ENCODE measurements at regions not wholly inside any gene's neighbourhood (a gene's known extent, or its start where the extent isn't known, plus 50 kb on each side); places are given as distances from the start of the nearest gene placed in this dataset.
"Not testable (repeated sequence)": the region's sequence is repeated elsewhere in the genome, so short reads cannot be mapped to it uniquely, and the experiment has no call there.

GRCh38 chr5:166192696-166193095 lies 2098.7 kb upstream of the WWC1 start:
- no peak for DNase-seq (ENCODE audit: low spot score)

GRCh38 chr5:166195981-166196380 lies 2095.5 kb upstream of the WWC1 start:
- DNase-seq (ENCODE audit: low spot score) = no peak
- intact Hi-C loops (cut with DNase I) = no loop called here

More at GRCh38 chr5:166192696-166193095, 2098.7 kb upstream of the WWC1 start:
- intact Hi-C loops (cut with DNase I) = no loop called here

- DNase-seq (ENCODE audit: low spot score) = no peak
- intact Hi-C loops (cut with DNase I) = no loop called here
Measured at GRCh38 chr5:166200532-166200931, 2090.9 kb upstream of the WWC1 start.

GRCh38 chr5:166211640-166212039 lies 2079.8 kb upstream of the WWC1 start:
- intact Hi-C loops (cut with DNase I) = no loop called here
- no peak for DNase-seq (ENCODE audit: low spot score)

- no peak for DNase-seq (ENCODE audit: low spot score)
- intact Hi-C loops (cut with DNase I) = no loop called here
Measured at GRCh38 chr5:166236327-166236726, 2055.1 kb upstream of the WWC1 start.

- intact Hi-C loops (cut with DNase I) = no loop called here
- no peak for DNase-seq (ENCODE audit: low spot score)
Measured at GRCh38 chr5:166240705-166241104, 2050.7 kb upstream of the WWC1 start.

- no peak for DNase-seq (ENCODE audit: low spot score)
- intact Hi-C loops (cut with DNase I) = no loop called here
Measured at GRCh38 chr5:166245556-166245955, 2045.9 kb upstream of the WWC1 start.

- intact Hi-C loops (cut with DNase I) = no loop called here
- DNase-seq (ENCODE audit: low spot score) = no peak
Measured at GRCh38 chr5:166251786-166252185, 2039.7 kb upstream of the WWC1 start.

- no peak for DNase-seq (ENCODE audit: low spot score)
- intact Hi-C loops (cut with DNase I) = no loop called here
Measured at GRCh38 chr5:166257661-166258060, 2033.8 kb upstream of the WWC1 start.

- intact Hi-C loops (cut with DNase I) = no loop called here
- no peak for DNase-seq (ENCODE audit: low spot score)
Measured at GRCh38 chr5:166262395-166262794, 2029.0 kb upstream of the WWC1 start.

- intact Hi-C loops (cut with DNase I) = no loop called here
- DNase-seq (ENCODE audit: low spot score) = no peak
Measured at GRCh38 chr5:166267907-166268306, 2023.5 kb upstream of the WWC1 start.

GRCh38 chr5:166270712-166271111 lies 2020.7 kb upstream of the WWC1 start:
- intact Hi-C loops (cut with DNase I) = no loop called here
- no peak for DNase-seq (ENCODE audit: low spot score)

GRCh38 chr5:166276006-166276405 lies 2015.4 kb upstream of the WWC1 start:
- intact Hi-C loops (cut with DNase I) = no loop called here
- DNase-seq (ENCODE audit: low spot score) = no peak

GRCh38 chr5:166279828-166280227 lies 2011.6 kb upstream of the WWC1 start:
- DNase-seq (ENCODE audit: low spot score) = no peak
- intact Hi-C loops (cut with DNase I) = no loop called here

GRCh38 chr5:166281433-166281832 lies 2010.0 kb upstream of the WWC1 start:
- intact Hi-C loops (cut with DNase I) = no loop called here
- no peak for DNase-seq (ENCODE audit: low spot score)

GRCh38 chr5:166282939-166283338 lies 2008.5 kb upstream of the WWC1 start:
- intact Hi-C loops (cut with DNase I) = no loop called here
- DNase-seq (ENCODE audit: low spot score) = no peak

- DNase-seq (ENCODE audit: low spot score) = no peak
- intact Hi-C loops (cut with DNase I) = no loop called here
Measured at GRCh38 chr5:166285361-166285760, 2006.1 kb upstream of the WWC1 start.

- DNase-seq (ENCODE audit: low spot score) = no peak
- intact Hi-C loops (cut with DNase I) = no loop called here
Measured at GRCh38 chr5:166286832-166287231, 2004.6 kb upstream of the WWC1 start.

- intact Hi-C loops (cut with DNase I) = no loop called here
- DNase-seq (ENCODE audit: low spot score) = no peak
Measured at GRCh38 chr5:166287866-166288265, 2003.6 kb upstream of the WWC1 start.

GRCh38 chr5:166291800-166292199 lies 1999.6 kb upstream of the WWC1 start:
- DNase-seq (ENCODE audit: low spot score); intact Hi-C loops (cut with DNase I): not testable (repeated sequence)

- intact Hi-C loops (cut with DNase I) = no loop called here
Measured at GRCh38 chr5:166293892-166294291, 1997.6 kb upstream of the WWC1 start.

GRCh38 chr5:166302166-166302565 lies 1989.3 kb upstream of the WWC1 start:
- no peak for DNase-seq (ENCODE audit: low spot score)
- intact Hi-C loops (cut with DNase I) = no loop called here

More at GRCh38 chr5:166293892-166294291, 1997.6 kb upstream of the WWC1 start:
- DNase-seq (ENCODE audit: low spot score) = no peak

GRCh38 chr5:166317425-166317824 lies 1974.0 kb upstream of the WWC1 start:
- intact Hi-C loops (cut with DNase I) = no loop called here
- no peak for DNase-seq (ENCODE audit: low spot score)

Measured in cardiac septum (tissue), 1 donor.